Endothelial cell of umbilical vein (primary cell): ENCODE measurements at regions not wholly inside any gene's neighbourhood (a gene's known extent, or its start where the extent isn't known, plus 50 kb on each side); places are given as distances from the start of the nearest gene placed in this dataset.

Source experiments
- CTCF ChIP-seq, 2 donors: IDR thresholded peaks; 1 replicate in 1 of 2; 2 replicates in 1 of 2; pipeline ENCODE4 v1.5.1; 2011; ENCODE audit warnings: low read length in 2 of 2, mild to moderate bottlenecking in 2 of 2, moderate library complexity in 2 of 2, control low read depth in 1 of 2, inconsistent platforms in 1 of 2, low read depth in 1 of 2; ENCODE audit not compliant: insufficient read depth in 1 of 2; ENCODE audit errors: extremely low read depth in 1 of 2
- EZH2 ChIP-seq: IDR thresholded peaks from 2 replicates; pipeline ENCODE4 v1.6.1; 2012; ENCODE audit warnings: borderline replicate concordance, low read depth, mild to moderate bottlenecking, moderate library complexity, low read length, inconsistent platforms; ENCODE audit not compliant: severe bottlenecking
- POLR2A ChIP-seq: IDR thresholded peaks from 2 replicates; pipeline ENCODE4 v1.6.1; 2012; ENCODE audit warnings: low read depth, mild to moderate bottlenecking, control low read depth, low read length
- POLR2AphosphoS5 ChIP-seq: IDR thresholded peaks from 2 replicates; pipeline ENCODE4 v1.6.1; 2012; ENCODE audit warnings: low read depth, mild to moderate bottlenecking, control low read depth, low read length, moderate library complexity; ENCODE audit not compliant: insufficient read depth

DNA sequence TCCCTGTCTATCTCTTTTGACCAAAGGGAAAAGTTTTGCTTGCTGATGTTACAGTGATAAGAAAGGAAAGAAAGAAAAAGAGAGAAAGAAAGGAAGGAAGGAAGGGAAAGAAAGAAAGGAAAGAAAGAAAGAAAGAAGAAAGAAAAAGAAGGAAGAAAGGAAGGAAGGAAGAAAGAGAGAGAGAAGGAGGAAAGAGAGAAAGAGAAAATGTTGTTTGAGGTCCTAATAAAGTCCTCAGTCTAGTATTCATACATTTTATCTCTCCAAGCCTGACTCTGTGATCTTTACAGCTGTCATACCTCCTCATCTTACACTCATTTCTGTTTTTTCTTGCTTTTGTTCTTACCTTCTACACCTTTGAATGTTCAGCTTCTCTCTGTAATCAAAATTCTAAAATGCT is 111.4 kb upstream of the MBNL1 start:
- TF ChIP-seq CTCF (IDR thresholded peaks at IDR 0.05; ENCODE audit: extremely low read depth in 1 of 2, insufficient read depth in 1 of 2, low read depth in 1 of 2, low read length in 2 of 2) (no peak), POLR2AphosphoS5 (no peak), POLR2A (no peak), EZH2 (no peak)
